ENCODE measurements at regions not wholly inside any gene's neighbourhood (a gene's known extent, or its start where the extent isn't known, plus 50 kb on each side); places are given as distances from the start of the nearest gene placed in this dataset.

DNA sequence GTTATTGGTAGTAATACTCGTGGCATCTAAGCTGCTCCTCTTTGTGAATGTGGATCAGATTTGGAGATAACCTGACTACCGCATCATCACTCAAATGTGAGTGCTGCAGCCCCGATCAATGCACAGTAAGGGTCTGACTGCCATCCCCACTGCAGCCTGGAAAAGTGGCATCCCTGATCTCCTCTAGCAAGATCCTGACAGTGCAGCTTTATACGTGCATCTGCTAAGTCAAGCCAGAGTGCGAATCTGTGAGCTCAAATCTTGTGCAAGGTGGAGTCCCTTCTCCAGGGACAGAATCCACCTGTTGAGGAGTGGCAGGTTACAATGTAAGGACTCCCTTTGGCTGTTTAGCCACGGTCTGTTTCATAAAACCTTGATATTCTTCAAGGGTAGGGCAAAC lies 215.0 kb upstream of the EXOC2 start:
- Histone ChIP-seq H3K27ac (ENCODE audit: low read length) (no peak overlapping the region), H3K4me1 (ENCODE audit: control insufficient read depth in 1 of 2, extremely low read depth in 1 of 2, insufficient read depth in 2 of 2, low read length in 2 of 2) (no peaks in the 10 kb centered on the region), H3K36me3 (ENCODE audit: control insufficient read depth in 2 of 2, extremely low read depth in 1 of 2, insufficient read depth in 1 of 2, low read length in 1 of 2) (no peaks in the 10 kb centered on the region), H3K9me3 (no peaks in the 10 kb centered on the region), H3K4me3 (ENCODE audit: control insufficient read depth in 1 of 2, extremely low read depth in 1 of 2, low read length in 1 of 2) (no peak overlapping the region), H3K27me3 (replicated peaks in 1 of 2; ENCODE audit: control insufficient read depth in 2 of 2, extremely low read depth in 1 of 2, insufficient read depth in 2 of 2, low read length in 1 of 2) (peaks cover 0 to 11% of the 10 kb centered on the region in 2 experiments)
- H3K9me3 Mint-ChIP-seq: no peaks in the 10 kb centered on the region
- ChIA-PET POLR2A (no interaction called here), CTCF (no interaction called here)
- 92% methylated on average over 2 of the region's 6 CpGs for WGBS (ENCODE audit: insufficient coverage)
- H3K4me3 Mint-ChIP-seq: no peak overlapping the region
- no peak for ATAC-seq (replicated peaks in 1 of 4)
- H3K4me1 Mint-ChIP-seq: no peaks in the 10 kb centered on the region
- H3K27me3 Mint-ChIP-seq: peaks cover 13 to 26% of the 10 kb centered on the region in 2 donors
- H3K27ac Mint-ChIP-seq: no peak overlapping the region
- no peaks in the 10 kb centered on the region for H3K36me3 Mint-ChIP-seq
- DNase-seq: no peak

DNA sequence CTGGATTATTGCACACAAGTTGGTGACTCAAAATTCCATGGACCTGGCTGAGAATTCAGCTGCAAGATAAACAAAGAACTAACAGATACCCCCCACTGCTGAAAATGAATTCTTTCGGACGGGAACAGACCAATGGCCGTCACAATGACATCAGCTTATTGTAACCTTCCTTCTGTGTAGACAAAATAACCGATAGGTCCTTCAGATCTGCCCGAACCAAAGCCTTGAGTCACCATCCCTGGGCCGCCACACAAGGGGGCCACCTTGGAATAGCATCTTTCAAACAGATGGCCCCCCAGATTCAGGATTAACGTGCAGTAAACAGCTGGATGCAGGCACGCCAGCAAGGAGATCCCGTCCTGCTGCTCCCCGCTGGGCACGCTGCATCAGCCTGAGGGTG lies 214.0 kb upstream of the EXOC2 start:
- Histone ChIP-seq H3K36me3 (ENCODE audit: control insufficient read depth in 2 of 2, extremely low read depth in 1 of 2, insufficient read depth in 1 of 2, low read length in 1 of 2) (no peaks in the 10 kb centered on the region), H3K9me3 (no peaks in the 10 kb centered on the region), H3K4me1 (ENCODE audit: control insufficient read depth in 1 of 2, extremely low read depth in 1 of 2, insufficient read depth in 2 of 2, low read length in 2 of 2) (no peaks in the 10 kb centered on the region), H3K27me3 (replicated peaks in 1 of 2; ENCODE audit: control insufficient read depth in 2 of 2, extremely low read depth in 1 of 2, insufficient read depth in 2 of 2, low read length in 1 of 2) (peaks cover 0 to 11% of the 10 kb centered on the region in 2 experiments), H3K27ac (ENCODE audit: low read length) (no peak overlapping the region), H3K4me3 (ENCODE audit: control insufficient read depth in 1 of 2, extremely low read depth in 1 of 2, low read length in 1 of 2) (no peak overlapping the region)
- 80% methylated on average over 10 of the region's 11 CpGs for WGBS (ENCODE audit: insufficient coverage)
- Mint-ChIP-seq H3K4me1 (no peaks in the 10 kb centered on the region), H3K27me3 (peaks cover 10 to 19% of the 10 kb centered on the region in 2 donors), H3K9me3 (no peaks in the 10 kb centered on the region), H3K27ac (no peak overlapping the region), H3K36me3 (no peaks in the 10 kb centered on the region), H3K4me3 (no peak overlapping the region)
- CTCF ChIA-PET: no interaction called here
- ATAC-seq (replicated peaks in 1 of 4) (no peak), DNase-seq (no peak)
- POLR2A ChIA-PET: no interaction called here

GRCh38 chr6:905556-905955 lies 212.6 kb upstream of the EXOC2 start:
- H3K9me3 Mint-ChIP-seq: no peaks in the 10 kb centered on the region
- no peaks in the 10 kb centered on the region for H3K4me1 ChIP-seq (ENCODE audit: control insufficient read depth in 1 of 2, extremely low read depth in 1 of 2, insufficient read depth in 2 of 2, low read length in 2 of 2)
- no peak for ATAC-seq (replicated peaks in 1 of 4)
- H3K4me3 ChIP-seq (ENCODE audit: control insufficient read depth in 1 of 2, extremely low read depth in 1 of 2, low read length in 1 of 2): no peak overlapping the region
- H3K27me3 Mint-ChIP-seq: peaks cover 8 to 10% of the 10 kb centered on the region in 2 donors
- no peak overlapping the region for H3K27ac Mint-ChIP-seq
- peaks cover 0 to 6% of the 10 kb centered on the region in 2 experiments for H3K27me3 ChIP-seq (replicated peaks in 1 of 2; ENCODE audit: control insufficient read depth in 2 of 2, extremely low read depth in 1 of 2, insufficient read depth in 2 of 2, low read length in 1 of 2)
- H3K4me3 Mint-ChIP-seq: no peak overlapping the region
- H3K27ac ChIP-seq (ENCODE audit: low read length): no peak overlapping the region
- H3K36me3 Mint-ChIP-seq: no peaks in the 10 kb centered on the region
- ChIA-PET CTCF (no interaction called here), POLR2A (no interaction called here)
- H3K36me3 ChIP-seq (ENCODE audit: control insufficient read depth in 2 of 2, extremely low read depth in 1 of 2, insufficient read depth in 1 of 2, low read length in 1 of 2): no peaks in the 10 kb centered on the region
- no peak for DNase-seq
- no peaks in the 10 kb centered on the region for H3K9me3 ChIP-seq
- H3K4me1 Mint-ChIP-seq: no peaks in the 10 kb centered on the region

- Histone ChIP-seq H3K27me3 (replicated peaks in 1 of 2; ENCODE audit: control insufficient read depth in 2 of 2, extremely low read depth in 1 of 2, insufficient read depth in 2 of 2, low read length in 1 of 2) (peaks cover 0 to 6% of the 10 kb centered on the region in 2 experiments), H3K9me3 (no peaks in the 10 kb centered on the region), H3K27ac (ENCODE audit: low read length) (no peak overlapping the region), H3K36me3 (ENCODE audit: control insufficient read depth in 2 of 2, extremely low read depth in 1 of 2, insufficient read depth in 1 of 2, low read length in 1 of 2) (no peaks in the 10 kb centered on the region), H3K4me1 (ENCODE audit: control insufficient read depth in 1 of 2, extremely low read depth in 1 of 2, insufficient read depth in 2 of 2, low read length in 2 of 2) (no peaks in the 10 kb centered on the region), H3K4me3 (ENCODE audit: control insufficient read depth in 1 of 2, extremely low read depth in 1 of 2, low read length in 1 of 2) (no peak overlapping the region)
- Mint-ChIP-seq H3K4me3 (no peak overlapping the region), H3K27ac (no peak overlapping the region), H3K27me3 (peaks cover 8 to 15% of the 10 kb centered on the region in 2 donors), H3K36me3 (no peaks in the 10 kb centered on the region), H3K9me3 (no peaks in the 10 kb centered on the region), H3K4me1 (no peaks in the 10 kb centered on the region)
- CTCF ChIA-PET: no interaction called here
- DNase-seq (no peak), ATAC-seq (replicated peaks in 1 of 4) (no peak)
- POLR2A ChIA-PET: no interaction called here
These were observed 212.1 kb upstream of the EXOC2 start for GRCh38 chr6:904994-905393.

- no peak overlapping the region for H3K27ac ChIP-seq (ENCODE audit: low read length)
- Mint-ChIP-seq H3K27ac (no peak overlapping the region), H3K9me3 (no peaks in the 10 kb centered on the region), H3K4me1 (no peaks in the 10 kb centered on the region), H3K4me3 (no peak overlapping the region), H3K27me3 (peaks cover 7 to 21% of the 10 kb centered on the region in 2 donors), H3K36me3 (no peaks in the 10 kb centered on the region)
- POLR2A ChIA-PET: no interaction called here
- no peak for ATAC-seq (replicated peaks in 1 of 4)
- no peaks in the 10 kb centered on the region for H3K4me1 ChIP-seq (ENCODE audit: control insufficient read depth in 1 of 2, extremely low read depth in 1 of 2, insufficient read depth in 2 of 2, low read length in 2 of 2)
- no peak for DNase-seq
- WGBS (ENCODE audit: insufficient coverage): 86% methylated on average over 1 of the region's 6 CpGs
- no peaks in the 10 kb centered on the region for H3K9me3 ChIP-seq
- CTCF ChIA-PET: no interaction called here
- no peak overlapping the region for H3K4me3 ChIP-seq (ENCODE audit: control insufficient read depth in 1 of 2, extremely low read depth in 1 of 2, low read length in 1 of 2)
- H3K27me3 ChIP-seq (replicated peaks in 1 of 2; ENCODE audit: control insufficient read depth in 2 of 2, extremely low read depth in 1 of 2, insufficient read depth in 2 of 2, low read length in 1 of 2): peaks cover 0 to 4% of the 10 kb centered on the region in 2 experiments
- H3K36me3 ChIP-seq (ENCODE audit: control insufficient read depth in 2 of 2, extremely low read depth in 1 of 2, insufficient read depth in 1 of 2, low read length in 1 of 2): no peaks in the 10 kb centered on the region
These were observed 210.8 kb upstream of the EXOC2 start for GRCh38 chr6:903761-904160.

DNA sequence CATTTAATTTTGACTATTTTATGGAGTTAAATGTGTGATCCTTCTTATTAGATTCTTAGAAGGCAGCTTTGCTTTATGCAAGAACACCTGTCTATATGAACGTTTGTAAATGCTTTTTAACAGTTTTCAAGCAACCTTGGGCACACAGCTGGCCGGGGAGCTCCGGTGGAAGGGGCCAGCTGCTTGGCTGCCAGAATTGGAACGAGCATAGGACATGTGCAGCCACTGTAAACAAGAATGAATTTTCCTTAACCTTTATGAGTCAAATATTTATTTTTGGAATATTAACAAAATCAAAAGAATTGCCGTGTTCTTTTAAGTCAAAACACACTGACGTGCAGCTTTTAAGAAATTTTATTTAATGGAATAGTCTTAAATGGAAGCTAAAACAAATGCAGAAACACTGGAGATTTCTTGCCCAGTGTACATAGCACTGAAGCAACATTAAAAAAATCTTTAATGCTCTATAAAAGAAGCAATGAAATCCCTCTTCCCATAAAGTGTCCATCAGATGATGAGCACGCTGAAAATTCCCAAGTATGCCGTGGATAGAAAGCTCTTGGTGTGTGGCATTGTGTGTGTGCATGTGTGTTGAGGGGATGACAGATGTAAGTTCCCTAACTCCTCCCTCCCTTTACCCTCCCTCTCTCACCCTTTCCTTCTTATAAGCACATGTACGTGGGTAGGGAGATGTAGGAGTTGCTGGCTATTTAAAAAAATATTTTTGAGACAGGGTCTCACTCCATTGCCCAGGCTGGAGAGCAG lies 208.9 kb upstream of the EXOC2 start:
- no peaks in the 10 kb centered on the region for H3K36me3 Mint-ChIP-seq
- Histone ChIP-seq H3K4me3 (ENCODE audit: control insufficient read depth in 1 of 2, extremely low read depth in 1 of 2, low read length in 1 of 2) (no peak overlapping the region), H3K4me1 (ENCODE audit: control insufficient read depth in 1 of 2, extremely low read depth in 1 of 2, insufficient read depth in 2 of 2, low read length in 2 of 2) (no peaks in the 10 kb centered on the region), H3K9me3 (no peaks in the 10 kb centered on the region), H3K27ac (ENCODE audit: low read length) (no peak overlapping the region), H3K27me3 (replicated peaks in 1 of 2; ENCODE audit: control insufficient read depth in 2 of 2, extremely low read depth in 1 of 2, insufficient read depth in 2 of 2, low read length in 1 of 2) (peaks cover 2 to 3% of the 10 kb centered on the region in 2 experiments), H3K36me3 (ENCODE audit: control insufficient read depth in 2 of 2, extremely low read depth in 1 of 2, insufficient read depth in 1 of 2, low read length in 1 of 2) (no peaks in the 10 kb centered on the region)
- ChIA-PET POLR2A (no interaction called here), CTCF (no interaction called here)
- WGBS (ENCODE audit: insufficient coverage): no CpG with 5 or more reads among the region's 9 CpGs
- no peaks in the 10 kb centered on the region for H3K9me3 Mint-ChIP-seq
- no peak for ATAC-seq (replicated peaks in 1 of 4)
- peaks cover 17 to 30% of the 10 kb centered on the region in 2 donors for H3K27me3 Mint-ChIP-seq
- no peak overlapping the region for H3K27ac Mint-ChIP-seq
- H3K4me1 Mint-ChIP-seq: no peaks in the 10 kb centered on the region
- H3K4me3 Mint-ChIP-seq: no peak overlapping the region
- DNase-seq: no peak
